MM.1S (cell line): ENCODE measurements at regions not wholly inside any gene's neighbourhood (a gene's known extent, or its start where the extent isn't known, plus 50 kb on each side); places are given as distances from the start of the nearest gene placed in this dataset.

Experiments used
- DNase-seq: peaks from one replicate; pipeline ENCODE4 v3.0.0-alpha.2; 2015
- H2AFZ ChIP-seq: fragments of 300-600 bp; sonication (generic); 2 replicates; pipeline ENCODE4 v1.6.0; 2016; ENCODE audit warnings: antibody characterized with exemption, low read length
- H3F3A ChIP-seq: fragments of 300-600 bp; sonication (generic); 2 replicates; pipeline ENCODE4 v1.6.1; 2016; ENCODE audit warnings: mild to moderate bottlenecking, antibody characterized with exemption, low read length, moderate library complexity, mixed read lengths; ENCODE audit not compliant: insufficient read depth
- H3K27ac ChIP-seq: fragments of 300-600 bp; sonication (generic); 2 replicates; pipeline ENCODE4 v1.5.1; 2016; ENCODE audit warnings: mild to moderate bottlenecking, low read length
- H3K27me3 ChIP-seq: fragments of 300-600 bp; sonication (generic); replicated peaks from 2 replicates; pipeline ENCODE4 v1.6.0; 2016; ENCODE audit warnings: low read length; ENCODE audit not compliant: insufficient read depth
- H3K36me3 ChIP-seq: fragments of 300-600 bp; sonication (generic); replicated peaks from 2 replicates; pipeline ENCODE4 v1.6.1; 2016; ENCODE audit warnings: mild to moderate bottlenecking, low read length, mixed read lengths; ENCODE audit not compliant: insufficient read depth
- H3K4me1 ChIP-seq: fragments of 300-600 bp; sonication (generic); 2 replicates; pipeline ENCODE4 v1.6.1; 2016; ENCODE audit warnings: low read length, mixed read lengths
- H3K4me2 ChIP-seq: fragments of 300-600 bp; sonication (generic); 2 replicates; pipeline ENCODE4 v1.6.0; 2016; ENCODE audit warnings: low read depth, low read length
- H3K4me3 ChIP-seq: fragments of 300-600 bp; sonication (generic); 2 replicates; pipeline ENCODE4 v1.5.1; 2016; ENCODE audit warnings: low read length, mixed read lengths
- H3K79me2 ChIP-seq: fragments of 300-600 bp; sonication (generic); 2 replicates; pipeline ENCODE4 v1.6.1; 2016; ENCODE audit warnings: mixed run types, low read length, mixed read lengths
- H3K9ac ChIP-seq: fragments of 300-600 bp; sonication (generic); 2 replicates; pipeline ENCODE4 v1.6.1; 2016; ENCODE audit warnings: low read length, mixed read lengths
- H3K9me2 ChIP-seq: fragments of 300-600 bp; sonication (generic); replicated peaks from 2 replicates; pipeline ENCODE4 v1.6.1; 2016; ENCODE audit warnings: mild to moderate bottlenecking, low read length, mixed read lengths; ENCODE audit not compliant: insufficient read depth
- H3K9me3 ChIP-seq: fragments of 300-600 bp; sonication (generic); replicated peaks from 2 replicates; pipeline ENCODE4 v1.6.1; 2016; ENCODE audit warnings: mild to moderate bottlenecking, low read length, mixed read lengths; ENCODE audit not compliant: insufficient read depth
- H4K20me1 ChIP-seq: fragments of 300-600 bp; sonication (generic); 2 replicates; pipeline ENCODE4 v1.6.1; 2016; ENCODE audit warnings: mild to moderate bottlenecking, low read length, moderate library complexity, mixed read lengths; ENCODE audit not compliant: insufficient read depth
- EZH2 ChIP-seq: fragments of 300-600 bp; sonication (generic); optimal IDR thresholded peaks from 2 replicates; pipeline ENCODE3; 2017; ENCODE audit warnings: low read depth, mild to moderate bottlenecking, antibody characterized with exemption, low read length, mixed read lengths
- EZH2phosphoT487 ChIP-seq: fragments of 300-600 bp; sonication (generic); IDR thresholded peaks from 2 replicates; pipeline ENCODE4 v1.6.1; 2018; ENCODE audit warnings: antibody characterized with exemption, low read length
- TF ChIP-seq, protein P1 (sequence below): fragments of 300-600 bp; sonication (generic); IDR thresholded peaks from 2 replicates; pipeline ENCODE4 v1.5.1; 2016; ENCODE audit warnings: antibody characterized with exemption, low read length, mixed read lengths

DNA sequence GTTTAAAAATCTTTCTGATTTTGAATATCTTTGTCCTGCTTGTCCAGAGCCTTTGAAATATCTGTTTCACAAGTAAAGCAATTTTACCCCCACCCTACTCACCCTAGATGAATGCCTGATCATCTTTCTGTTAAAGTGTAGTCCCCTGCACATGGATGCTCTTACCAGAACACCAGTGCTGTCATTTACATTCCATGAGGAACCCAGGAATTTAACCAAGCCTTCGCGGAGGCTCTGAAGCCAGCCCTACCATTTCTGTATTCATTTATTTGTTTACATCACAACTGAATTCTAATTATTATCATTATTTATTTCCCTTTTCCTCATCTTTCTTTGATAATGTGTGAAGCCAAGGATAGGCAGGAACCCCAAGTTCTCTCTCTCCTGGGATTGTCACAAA is 167.8 kb upstream of the MYO3A start:
- Histone ChIP-seq H4K20me1 (no peaks in the 10 kb centered on the region), H3K36me3 (no peaks in the 10 kb centered on the region), H3K4me2 (no peak overlapping the region), H3K9me2 (no peaks in the 10 kb centered on the region), H3K27ac (no peak overlapping the region), H3K9ac (no peak overlapping the region), H3K79me2 (no peaks in the 10 kb centered on the region), H3K27me3 (no peaks in the 10 kb centered on the region), H3K4me3 (no peak overlapping the region), H3K9me3 (no peaks in the 10 kb centered on the region), H2AFZ (no peak overlapping the region), H3K4me1 (no peaks in the 10 kb centered on the region), H3F3A (no peaks in the 10 kb centered on the region)
- TF ChIP-seq, protein P1, sequence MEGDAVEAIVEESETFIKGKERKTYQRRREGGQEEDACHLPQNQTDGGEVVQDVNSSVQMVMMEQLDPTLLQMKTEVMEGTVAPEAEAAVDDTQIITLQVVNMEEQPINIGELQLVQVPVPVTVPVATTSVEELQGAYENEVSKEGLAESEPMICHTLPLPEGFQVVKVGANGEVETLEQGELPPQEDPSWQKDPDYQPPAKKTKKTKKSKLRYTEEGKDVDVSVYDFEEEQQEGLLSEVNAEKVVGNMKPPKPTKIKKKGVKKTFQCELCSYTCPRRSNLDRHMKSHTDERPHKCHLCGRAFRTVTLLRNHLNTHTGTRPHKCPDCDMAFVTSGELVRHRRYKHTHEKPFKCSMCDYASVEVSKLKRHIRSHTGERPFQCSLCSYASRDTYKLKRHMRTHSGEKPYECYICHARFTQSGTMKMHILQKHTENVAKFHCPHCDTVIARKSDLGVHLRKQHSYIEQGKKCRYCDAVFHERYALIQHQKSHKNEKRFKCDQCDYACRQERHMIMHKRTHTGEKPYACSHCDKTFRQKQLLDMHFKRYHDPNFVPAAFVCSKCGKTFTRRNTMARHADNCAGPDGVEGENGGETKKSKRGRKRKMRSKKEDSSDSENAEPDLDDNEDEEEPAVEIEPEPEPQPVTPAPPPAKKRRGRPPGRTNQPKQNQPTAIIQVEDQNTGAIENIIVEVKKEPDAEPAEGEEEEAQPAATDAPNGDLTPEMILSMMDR = no peak
- TF ChIP-seq EZH2phosphoT487 (no peak), EZH2 (no peak)
- DNase-seq = no peak

DNA sequence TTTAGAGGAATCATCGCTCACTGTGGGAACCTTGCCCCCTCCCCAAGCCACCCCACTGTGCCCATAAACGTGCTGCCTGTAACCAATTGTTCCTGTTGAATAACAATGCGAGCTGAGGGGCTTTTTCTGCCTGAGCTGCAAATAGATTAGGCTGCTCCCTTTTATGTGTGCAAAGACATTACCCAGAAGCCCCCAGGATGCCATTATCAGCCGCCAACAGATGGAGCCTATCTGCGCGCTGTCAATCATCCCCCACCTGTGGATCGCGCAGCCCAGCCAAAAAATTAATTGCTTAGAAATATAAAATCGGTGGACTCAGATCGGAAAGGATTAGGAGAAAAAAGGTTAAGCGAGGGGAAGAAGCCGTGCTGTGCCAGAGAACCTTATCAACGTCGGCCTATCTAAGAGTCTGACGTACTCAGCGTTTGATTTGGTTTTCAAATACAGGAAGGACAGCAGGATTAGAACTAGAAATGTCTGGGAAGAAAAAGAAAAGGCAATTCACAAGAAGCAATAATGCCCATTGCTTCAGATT is 167.3 kb upstream of the MYO3A start:
- Histone ChIP-seq H3K4me3 (no peak overlapping the region), H3K4me1 (no peaks in the 10 kb centered on the region)

DNA sequence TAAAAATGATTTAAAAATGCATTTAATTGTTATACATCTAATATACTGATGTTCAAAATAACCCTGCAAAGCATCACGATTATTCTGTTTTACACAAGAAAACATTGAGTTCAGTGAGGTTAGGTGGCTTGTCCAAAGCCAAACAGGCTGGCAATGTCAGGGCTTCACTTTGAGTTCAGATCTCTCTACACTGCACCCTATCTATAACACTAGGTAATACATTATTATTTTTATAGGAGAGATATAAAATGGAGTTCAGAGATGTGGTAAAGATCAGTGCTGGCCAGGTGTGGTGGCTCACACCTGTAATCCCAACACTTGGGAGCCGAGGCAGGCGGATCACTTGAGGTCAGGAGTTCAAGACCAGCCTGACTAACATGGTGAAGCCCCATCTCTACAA is 165.9 kb upstream of the MYO3A start:
- Histone ChIP-seq H3K4me3 (no peak overlapping the region), H3K36me3 (no peaks in the 10 kb centered on the region), H2AFZ (no peak overlapping the region), H3K4me1 (no peaks in the 10 kb centered on the region), H4K20me1 (no peaks in the 10 kb centered on the region), H3K27me3 (no peaks in the 10 kb centered on the region), H3F3A (no peaks in the 10 kb centered on the region), H3K4me2 (no peak overlapping the region), H3K79me2 (no peaks in the 10 kb centered on the region), H3K27ac (no peak overlapping the region), H3K9ac (no peak overlapping the region), H3K9me2 (no peaks in the 10 kb centered on the region), H3K9me3 (no peaks in the 10 kb centered on the region)
- TF ChIP-seq EZH2phosphoT487 (no peak), EZH2 (no peak)
- TF ChIP-seq, protein P1 = no peak
- DNase-seq = no peak

More for the DNA sequence above, 167.3 kb upstream of the MYO3A start:
- Histone ChIP-seq H3K79me2 (no peaks in the 10 kb centered on the region), H4K20me1 (no peaks in the 10 kb centered on the region), H3K27ac (no peak overlapping the region), H3K9ac (no peak overlapping the region), H3K4me2 (no peak overlapping the region), H3K9me2 (no peaks in the 10 kb centered on the region), H3K27me3 (no peaks in the 10 kb centered on the region), H3K9me3 (no peaks in the 10 kb centered on the region), H3F3A (no peaks in the 10 kb centered on the region), H3K36me3 (no peaks in the 10 kb centered on the region), H2AFZ (no peak overlapping the region)
- DNase-seq = no peak
- no peak for TF ChIP-seq EZH2phosphoT487
- TF ChIP-seq, protein P1 = no peak
- TF ChIP-seq EZH2 = no peak
